HUES64 (cell line): ENCODE measurements at regions not wholly inside any gene's neighbourhood (a gene's known extent, or its start where the extent isn't known, plus 50 kb on each side); places are given as distances from the start of the nearest gene placed in this dataset.

Source experiments
- H3K27ac ChIP-seq: 2 replicates; pipeline ENCODE4 v1.7.0; 2013; ENCODE audit warnings: low read depth, low read length, inconsistent platforms
- H3K27me3 ChIP-seq: 2 replicates; pipeline ENCODE4 v1.6.1; 2013; ENCODE audit warnings: mild to moderate bottlenecking, low read length; ENCODE audit not compliant: insufficient read depth
- H3K36me3 ChIP-seq: 2 replicates; pipeline ENCODE4 v1.6.1; 2013; ENCODE audit warnings: mild to moderate bottlenecking, low read length; ENCODE audit not compliant: insufficient read depth
- H3K4me1 ChIP-seq: 2 replicates; pipeline ENCODE4 v1.6.1; 2013; ENCODE audit warnings: mild to moderate bottlenecking, low read length, moderate library complexity; ENCODE audit not compliant: insufficient read depth
- H3K4me3 ChIP-seq: 2 replicates; pipeline ENCODE4 v1.5.1; 2013; ENCODE audit warnings: mild to moderate bottlenecking, low read length, moderate library complexity
- H3K9ac ChIP-seq: 2 replicates; pipeline ENCODE4 v1.6.1; 2013; ENCODE audit warnings: mild to moderate bottlenecking, low read depth, low read length
- H3K9me3 ChIP-seq: 2 replicates; pipeline ENCODE4 v1.6.1; 2013; ENCODE audit warnings: low read depth, low read length; ENCODE audit not compliant: insufficient read depth
- WGBS: fragments of 150-250, 120-280 bp; methylation state at CpG from one replicate; pipeline ENCODE4 v1.1.7; 2013; ENCODE audit warnings: missing lambda C conversion rate; 5-methylcytosine and 5-hydroxymethylcytosine counted together

- H3K4me1 ChIP-seq = no peaks in the 10 kb centered on the region
- H3K9ac ChIP-seq = no peak overlapping the region
- no peaks in the 10 kb centered on the region for H3K36me3 ChIP-seq
- H3K9me3 ChIP-seq = no peaks in the 10 kb centered on the region
- no peak overlapping the region for H3K4me3 ChIP-seq
- no peaks in the 10 kb centered on the region for H3K27me3 ChIP-seq
- no peak overlapping the region for H3K27ac ChIP-seq
- 100% methylated on average over 2 of the region's 5 CpGs for WGBS
These were observed 250.9 kb downstream of the SNX13 start for GRCh38 chr7:17689361-17689902.

- H3K9ac ChIP-seq = no peak overlapping the region
- H3K9me3 ChIP-seq = no peaks in the 10 kb centered on the region
- H3K4me1 ChIP-seq = no peaks in the 10 kb centered on the region
- no peak overlapping the region for H3K4me3 ChIP-seq
- no peak overlapping the region for H3K27ac ChIP-seq
- 94% methylated on average over 4 of the region's 4 CpGs for WGBS
- H3K36me3 ChIP-seq = no peaks in the 10 kb centered on the region
- H3K27me3 ChIP-seq = no peaks in the 10 kb centered on the region
These were observed 250.3 kb downstream of the SNX13 start for GRCh38 chr7:17690030-17690429.

GRCh38 chr7:17696422-17696821, 243.9 kb downstream of the SNX13 start:
- H3K27ac ChIP-seq = no peak overlapping the region
- H3K27me3 ChIP-seq = no peaks in the 10 kb centered on the region
- H3K9ac ChIP-seq = no peak overlapping the region
- 87% methylated on average over 5 of the region's 6 CpGs for WGBS
- no peaks in the 10 kb centered on the region for H3K36me3 ChIP-seq
- H3K4me3 ChIP-seq = no peak overlapping the region
- H3K9me3 ChIP-seq = peaks cover 19% of the 10 kb centered on the region; the same call in 1 of the 2 replicates
- no peaks in the 10 kb centered on the region for H3K4me1 ChIP-seq

- Histone ChIP-seq H3K9ac (no peak overlapping the region), H3K4me3 (no peak overlapping the region), H3K27ac (no peak overlapping the region), H3K9me3 (peaks cover 19% of the 10 kb centered on the region; the same call in 1 of the 2 replicates), H3K36me3 (no peaks in the 10 kb centered on the region), H3K4me1 (no peaks in the 10 kb centered on the region), H3K27me3 (no peaks in the 10 kb centered on the region)
- WGBS = 96% methylated on average over 4 of the region's 4 CpGs
These were observed 243.0 kb downstream of the SNX13 start for GRCh38 chr7:17697128-17697881.

GRCh38 chr7:17699696-17700095, 240.6 kb downstream of the SNX13 start:
- no peak overlapping the region for H3K4me3 ChIP-seq
- H3K27me3 ChIP-seq = no peaks in the 10 kb centered on the region
- H3K36me3 ChIP-seq = no peaks in the 10 kb centered on the region
- H3K27ac ChIP-seq = no peak overlapping the region
- H3K9me3 ChIP-seq = peaks cover 19% of the 10 kb centered on the region; the same call in 1 of the 2 replicates
- no peak overlapping the region for H3K9ac ChIP-seq
- no peaks in the 10 kb centered on the region for H3K4me1 ChIP-seq

GRCh38 chr7:17700138-17700537, 240.2 kb downstream of the SNX13 start:
- H3K4me3 ChIP-seq = no peak overlapping the region
- H3K9me3 ChIP-seq = peaks cover 19% of the 10 kb centered on the region; the same call in 1 of the 2 replicates
- no peaks in the 10 kb centered on the region for H3K4me1 ChIP-seq
- H3K36me3 ChIP-seq = no peaks in the 10 kb centered on the region
- no peak overlapping the region for H3K27ac ChIP-seq
- H3K27me3 ChIP-seq = no peaks in the 10 kb centered on the region
- H3K9ac ChIP-seq = no peak overlapping the region
- 50% methylated on average over 2 of the region's 3 CpGs for WGBS

GRCh38 chr7:17706275-17706674, 234.0 kb downstream of the SNX13 start:
- Histone ChIP-seq H3K27me3 (no peaks in the 10 kb centered on the region), H3K4me3 (no peak overlapping the region), H3K9me3 (no peaks in the 10 kb centered on the region), H3K36me3 (no peaks in the 10 kb centered on the region), H3K9ac (no peak overlapping the region), H3K4me1 (peaks cover 11% of the 10 kb centered on the region; the same call in 1 of the 2 replicates), H3K27ac (no peak overlapping the region)
- 91% methylated on average over 4 of the region's 4 CpGs for WGBS

GRCh38 chr7:17706734-17707133, 233.6 kb downstream of the SNX13 start:
- Histone ChIP-seq H3K9me3 (no peaks in the 10 kb centered on the region), H3K36me3 (no peaks in the 10 kb centered on the region), H3K27me3 (no peaks in the 10 kb centered on the region), H3K9ac (no peak overlapping the region), H3K27ac (no peak overlapping the region), H3K4me1 (peaks cover 11% of the 10 kb centered on the region; the same call in 1 of the 2 replicates), H3K4me3 (no peak overlapping the region)
- 45% methylated on average over 3 of the region's 3 CpGs for WGBS

- Histone ChIP-seq H3K36me3 (no peaks in the 10 kb centered on the region), H3K4me1 (peaks cover 11% of the 10 kb centered on the region; the same call in 1 of the 2 replicates), H3K9me3 (no peaks in the 10 kb centered on the region), H3K27me3 (no peaks in the 10 kb centered on the region), H3K27ac (no peak overlapping the region), H3K4me3 (no peak overlapping the region), H3K9ac (no peak overlapping the region)
- 100% methylated on average over 1 of the region's 1 CpG for WGBS
These were observed 231.2 kb downstream of the SNX13 start for GRCh38 chr7:17709127-17709526.

- Histone ChIP-seq H3K36me3 (no peaks in the 10 kb centered on the region), H3K4me1 (peaks cover 11% of the 10 kb centered on the region; the same call in 1 of the 2 replicates), H3K27me3 (no peaks in the 10 kb centered on the region), H3K27ac (no peak overlapping the region), H3K9me3 (no peaks in the 10 kb centered on the region), H3K9ac (no peak overlapping the region), H3K4me3 (no peak overlapping the region)
- 95% methylated on average over 2 of the region's 2 CpGs for WGBS
These were observed 230.7 kb downstream of the SNX13 start for GRCh38 chr7:17709599-17709998.

- no peaks in the 10 kb centered on the region for H3K27me3 ChIP-seq
- no peak overlapping the region for H3K4me3 ChIP-seq
- no peak overlapping the region for H3K27ac ChIP-seq
- no peaks in the 10 kb centered on the region for H3K36me3 ChIP-seq
- WGBS = 71% methylated on average over 2 of the region's 2 CpGs
- H3K9me3 ChIP-seq = no peaks in the 10 kb centered on the region
- H3K9ac ChIP-seq = no peak overlapping the region
- H3K4me1 ChIP-seq = peaks cover 11% of the 10 kb centered on the region; the same call in 1 of the 2 replicates
These were observed 230.0 kb downstream of the SNX13 start for GRCh38 chr7:17710312-17710711.
